Activated CD4-positive, alpha-beta T cell treated with anti-CD3 and anti-CD28 coated beads, Interleukin-2, amount 10 ng/mL, durations not matched to agents 24 days and 14 days (primary cell): ENCODE measurements at regions not wholly inside any gene's neighbourhood (a gene's known extent, or its start where the extent isn't known, plus 50 kb on each side); places are given as distances from the start of the nearest gene placed in this dataset.

Source experiments
- DNase-seq: peaks from one replicate; pipeline ENCODE4 v3.0.0; 2022
- H3K27ac Mint-ChIP-seq: one replicate; pipeline ENCODE4 v1.8.0; 2022; ENCODE audit warnings: mild to moderate bottlenecking, mixed read lengths
- H3K27me3 Mint-ChIP-seq: one replicate; pipeline ENCODE4 v1.8.0; 2022; ENCODE audit warnings: mixed read lengths
- H3K36me3 Mint-ChIP-seq: one replicate; pipeline ENCODE4 v1.8.0; 2022; ENCODE audit warnings: low read depth, mild to moderate bottlenecking, mixed read lengths
- H3K4me1 Mint-ChIP-seq: one replicate; pipeline ENCODE4 v1.8.0; 2021; ENCODE audit warnings: mixed read lengths
- H3K4me3 Mint-ChIP-seq: one replicate; pipeline ENCODE4 v1.8.0; 2022; ENCODE audit warnings: mild to moderate bottlenecking, moderate library complexity, mixed read lengths
- H3K9me3 Mint-ChIP-seq: one replicate; pipeline ENCODE4 v1.8.0; 2021; ENCODE audit warnings: mixed read lengths
- intact Hi-C: fragments of 100-400 bp; cut with micrococcal nuclease; formaldehyde crosslinking; loops from one replicate; pipeline ENCODE4 v1.15.1; 2023

GRCh38 chr18:78693429-78693828 lies 286.2 kb upstream of the SALL3 start:
- peaks cover 3% of the 10 kb centered on the region for H3K4me1 Mint-ChIP-seq
- H3K27me3 Mint-ChIP-seq, result no peaks in the 10 kb centered on the region
- no peaks in the 10 kb centered on the region for H3K9me3 Mint-ChIP-seq
- no peak for DNase-seq
- no peaks in the 10 kb centered on the region for H3K36me3 Mint-ChIP-seq
- intact Hi-C loops, result no loop called here
- no peak overlapping the region for H3K4me3 Mint-ChIP-seq
- no peak overlapping the region for H3K27ac Mint-ChIP-seq

- no peaks in the 10 kb centered on the region for H3K27me3 Mint-ChIP-seq
- no peak for DNase-seq
- no peaks in the 10 kb centered on the region for H3K36me3 Mint-ChIP-seq
- intact Hi-C loops, result no loop called here
- H3K4me3 Mint-ChIP-seq, result no peak overlapping the region
- H3K4me1 Mint-ChIP-seq, result peaks cover 3% of the 10 kb centered on the region
- no peaks in the 10 kb centered on the region for H3K9me3 Mint-ChIP-seq
- H3K27ac Mint-ChIP-seq, result no peak overlapping the region
Observed at GRCh38 chr18:78696698-78697435, 282.8 kb upstream of the SALL3 start.

GRCh38 chr18:78697446-78697845 lies 282.2 kb upstream of the SALL3 start:
- Mint-ChIP-seq H3K27me3 (no peaks in the 10 kb centered on the region), H3K27ac (no peak overlapping the region), H3K9me3 (no peaks in the 10 kb centered on the region), H3K4me1 (no peaks in the 10 kb centered on the region), H3K4me3 (no peak overlapping the region), H3K36me3 (no peaks in the 10 kb centered on the region)
- DNase-seq, result no peak
- intact Hi-C loops, result no loop called here

- DNase-seq, result no peak
- no peaks in the 10 kb centered on the region for H3K27me3 Mint-ChIP-seq
- peaks cover 5% of the 10 kb centered on the region for H3K9me3 Mint-ChIP-seq
- no peaks in the 10 kb centered on the region for H3K36me3 Mint-ChIP-seq
- no peak overlapping the region for H3K4me3 Mint-ChIP-seq
- no peak overlapping the region for H3K27ac Mint-ChIP-seq
- intact Hi-C loops, result no loop called here
- no peaks in the 10 kb centered on the region for H3K4me1 Mint-ChIP-seq
Observed at GRCh38 chr18:78698914-78699313, 280.7 kb upstream of the SALL3 start.

GRCh38 chr18:78699499-78699898 lies 280.1 kb upstream of the SALL3 start:
- no peaks in the 10 kb centered on the region for H3K27me3 Mint-ChIP-seq
- H3K36me3 Mint-ChIP-seq, result no peaks in the 10 kb centered on the region
- no peak overlapping the region for H3K27ac Mint-ChIP-seq
- DNase-seq, result no peak
- intact Hi-C loops, result no loop called here
- no peaks in the 10 kb centered on the region for H3K4me1 Mint-ChIP-seq
- H3K9me3 Mint-ChIP-seq, result peaks cover 8% of the 10 kb centered on the region
- H3K4me3 Mint-ChIP-seq, result no peak overlapping the region

GRCh38 chr18:78701771-78702396 lies 277.7 kb upstream of the SALL3 start:
- H3K4me3 Mint-ChIP-seq, result no peak overlapping the region
- H3K27ac Mint-ChIP-seq, result no peak overlapping the region
- no peaks in the 10 kb centered on the region for H3K36me3 Mint-ChIP-seq
- intact Hi-C loops, result no loop called here
- H3K9me3 Mint-ChIP-seq, result peaks cover 8% of the 10 kb centered on the region
- DNase-seq, result no peak
- no peaks in the 10 kb centered on the region for H3K4me1 Mint-ChIP-seq
- H3K27me3 Mint-ChIP-seq, result no peaks in the 10 kb centered on the region

GRCh38 chr18:78703291-78703690 lies 276.3 kb upstream of the SALL3 start:
- intact Hi-C loops, result no loop called here
- Mint-ChIP-seq H3K4me1 (no peaks in the 10 kb centered on the region), H3K27me3 (no peaks in the 10 kb centered on the region), H3K27ac (no peak overlapping the region), H3K4me3 (no peak overlapping the region), H3K9me3 (peaks cover 8% of the 10 kb centered on the region), H3K36me3 (no peaks in the 10 kb centered on the region)
- DNase-seq, result no peak

GRCh38 chr18:78704971-78705461 lies 274.6 kb upstream of the SALL3 start:
- H3K4me1 Mint-ChIP-seq, result no peaks in the 10 kb centered on the region
- H3K36me3 Mint-ChIP-seq, result no peaks in the 10 kb centered on the region
- H3K27ac Mint-ChIP-seq, result no peak overlapping the region
- H3K9me3 Mint-ChIP-seq, result peaks cover 8% of the 10 kb centered on the region
- no peak overlapping the region for H3K4me3 Mint-ChIP-seq
- H3K27me3 Mint-ChIP-seq, result no peaks in the 10 kb centered on the region
- intact Hi-C loops, result no loop called here
- DNase-seq, result no peak

- no peaks in the 10 kb centered on the region for H3K4me1 Mint-ChIP-seq
- H3K9me3 Mint-ChIP-seq, result no peaks in the 10 kb centered on the region
- no peak for DNase-seq
- H3K27ac Mint-ChIP-seq, result no peak overlapping the region
- intact Hi-C loops, result no loop called here
- no peak overlapping the region for H3K4me3 Mint-ChIP-seq
- H3K36me3 Mint-ChIP-seq, result no peaks in the 10 kb centered on the region
- H3K27me3 Mint-ChIP-seq, result no peaks in the 10 kb centered on the region
Observed at GRCh38 chr18:78709261-78709809, 270.3 kb upstream of the SALL3 start.

GRCh38 chr18:78711316-78711715 lies 268.3 kb upstream of the SALL3 start:
- Mint-ChIP-seq H3K4me3 (no peak overlapping the region), H3K4me1 (no peaks in the 10 kb centered on the region), H3K27ac (no peak overlapping the region), H3K27me3 (no peaks in the 10 kb centered on the region), H3K36me3 (no peaks in the 10 kb centered on the region), H3K9me3 (no peaks in the 10 kb centered on the region)
- no peak for DNase-seq
- intact Hi-C loops, result no loop called here

- intact Hi-C loops, result no loop called here
- Mint-ChIP-seq H3K9me3 (no peaks in the 10 kb centered on the region), H3K27ac (no peak overlapping the region), H3K4me3 (no peak overlapping the region), H3K4me1 (no peaks in the 10 kb centered on the region), H3K36me3 (no peaks in the 10 kb centered on the region), H3K27me3 (no peaks in the 10 kb centered on the region)
- no peak for DNase-seq
Observed at GRCh38 chr18:78711971-78712370, 267.6 kb upstream of the SALL3 start.

GRCh38 chr18:78713069-78713468 lies 266.5 kb upstream of the SALL3 start:
- no peaks in the 10 kb centered on the region for H3K4me1 Mint-ChIP-seq
- DNase-seq, result no peak
- no peaks in the 10 kb centered on the region for H3K27me3 Mint-ChIP-seq
- H3K36me3 Mint-ChIP-seq, result no peaks in the 10 kb centered on the region
- no peak overlapping the region for H3K27ac Mint-ChIP-seq
- no peak overlapping the region for H3K4me3 Mint-ChIP-seq
- intact Hi-C loops, result no loop called here
- H3K9me3 Mint-ChIP-seq, result no peaks in the 10 kb centered on the region

GRCh38 chr18:78713726-78714125 lies 265.9 kb upstream of the SALL3 start:
- H3K4me3 Mint-ChIP-seq, result no peak overlapping the region
- H3K9me3 Mint-ChIP-seq, result no peaks in the 10 kb centered on the region
- H3K27ac Mint-ChIP-seq, result no peak overlapping the region
- intact Hi-C loops, result no loop called here
- H3K4me1 Mint-ChIP-seq, result no peaks in the 10 kb centered on the region
- DNase-seq, result no peak
- H3K27me3 Mint-ChIP-seq, result no peaks in the 10 kb centered on the region
- H3K36me3 Mint-ChIP-seq, result no peaks in the 10 kb centered on the region

- Mint-ChIP-seq H3K4me1 (no peaks in the 10 kb centered on the region), H3K27me3 (no peaks in the 10 kb centered on the region), H3K9me3 (no peaks in the 10 kb centered on the region), H3K27ac (no peak overlapping the region), H3K4me3 (no peak overlapping the region), H3K36me3 (no peaks in the 10 kb centered on the region)
- DNase-seq, result no peak
- intact Hi-C loops, result no loop called here
Observed at GRCh38 chr18:78716022-78716421, 263.6 kb upstream of the SALL3 start.
